Stimulated activated CD8-positive, alpha-beta memory T cell treated with anti-CD3 and anti-CD28 coated beads, Interleukin-2, amount 100 ng/mL, for 48 hours (primary cell): ENCODE measurements at regions not wholly inside any gene's neighbourhood (a gene's known extent, or its start where the extent isn't known, plus 50 kb on each side); places are given as distances from the start of the nearest gene placed in this dataset.

Source experiments
- DNase-seq, 2 donors: peaks; one replicate each; pipeline ENCODE4 v3.0.0-alpha.2; 2020; ENCODE audit warnings: low read depth in 2 of 2

DNA sequence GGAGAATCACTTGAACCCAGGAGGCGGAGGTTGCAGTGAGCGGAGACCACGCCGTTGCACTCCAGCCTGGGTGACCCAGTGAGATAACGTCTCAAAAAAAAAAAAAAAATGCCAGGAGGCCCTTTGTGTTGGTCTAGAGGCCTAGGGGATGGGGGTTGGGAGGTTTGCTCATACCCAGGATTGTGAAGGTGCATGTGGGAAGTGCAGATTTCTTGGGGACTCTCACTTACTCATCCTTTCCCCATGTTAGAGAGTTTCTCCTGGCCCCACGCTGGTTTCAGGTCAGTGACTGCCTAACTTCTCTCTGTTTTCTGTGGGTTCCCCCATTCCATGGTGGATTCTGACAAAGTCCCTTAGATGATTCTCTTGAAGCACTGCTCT lies 471.5 kb upstream of the CNTNAP2 start:
- no peak for DNase-seq

DNA sequence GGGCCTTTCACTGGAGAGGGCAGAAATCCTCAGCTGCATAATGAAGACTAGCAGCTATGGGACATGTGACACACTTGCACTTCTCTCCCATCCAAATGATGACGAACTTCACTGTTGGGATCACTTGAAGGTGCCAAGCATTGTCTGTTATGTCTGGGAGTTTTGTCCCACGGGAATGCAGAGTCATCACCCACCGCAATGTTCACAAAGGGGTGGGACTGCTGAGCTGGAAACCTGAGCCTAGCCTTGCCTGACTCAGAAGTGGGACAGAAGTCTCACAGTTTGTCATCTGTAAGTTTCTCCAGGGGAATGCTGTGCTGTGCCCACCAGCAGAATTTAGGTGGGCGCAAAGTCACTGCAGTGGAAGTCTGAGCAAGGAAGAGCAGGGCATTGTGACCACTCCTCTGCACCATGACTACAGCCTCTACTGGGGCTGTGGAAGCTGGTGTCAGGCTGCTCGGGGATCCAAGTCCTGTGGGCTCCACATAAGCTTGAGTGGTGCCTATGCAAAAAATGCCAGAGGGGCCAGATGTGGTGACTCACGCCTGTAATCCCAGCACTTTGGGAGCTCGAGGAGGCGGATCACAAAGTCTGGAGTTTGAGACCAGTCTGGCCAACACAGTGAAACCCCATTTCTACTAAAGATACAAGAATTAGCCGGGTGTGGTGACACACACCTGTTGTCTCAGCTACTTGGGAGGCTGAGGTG lies 472.0 kb upstream of the CNTNAP2 start:
- no peak for DNase-seq

DNA sequence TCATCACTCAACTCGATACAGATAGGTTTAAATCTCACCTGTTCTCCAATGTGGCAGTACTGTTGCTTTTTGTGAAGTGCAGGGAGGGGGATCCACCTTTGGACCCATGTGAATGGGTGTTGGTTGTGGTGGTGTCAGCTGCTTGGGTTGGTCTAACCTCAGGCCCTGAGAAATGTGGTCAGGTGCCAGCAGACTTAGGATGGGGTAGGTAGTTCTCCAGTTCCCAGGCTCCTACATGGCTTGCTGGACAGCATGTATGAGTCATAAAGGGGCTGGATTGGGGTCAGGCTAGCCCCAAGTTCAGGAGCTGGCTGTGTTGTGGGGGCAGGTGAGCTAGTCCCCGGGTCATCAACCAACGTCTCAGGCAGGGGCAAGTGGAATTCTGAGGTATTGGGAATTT lies 472.6 kb upstream of the CNTNAP2 start:
- DNase-seq = no peak

DNA sequence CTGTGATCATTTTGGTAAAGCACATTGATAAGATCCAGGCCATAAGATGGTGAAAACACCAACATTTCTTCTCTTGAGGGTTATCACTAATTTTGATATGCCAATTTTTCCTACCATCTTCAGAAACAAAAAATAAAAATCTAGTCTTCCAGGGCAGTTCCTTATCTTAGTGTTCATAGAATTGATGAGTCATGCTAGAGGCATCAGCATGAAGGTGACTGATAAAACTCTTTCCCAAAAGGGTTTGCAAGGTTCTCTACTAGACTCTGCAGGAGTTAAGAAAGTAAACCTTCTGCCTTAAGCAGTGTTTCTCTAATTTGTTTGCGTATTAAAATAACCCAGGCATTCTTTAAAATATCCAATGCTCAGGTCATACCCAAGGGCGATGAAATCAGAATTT lies 483.1 kb upstream of the CNTNAP2 start:
- DNase-seq = no peak

DNA sequence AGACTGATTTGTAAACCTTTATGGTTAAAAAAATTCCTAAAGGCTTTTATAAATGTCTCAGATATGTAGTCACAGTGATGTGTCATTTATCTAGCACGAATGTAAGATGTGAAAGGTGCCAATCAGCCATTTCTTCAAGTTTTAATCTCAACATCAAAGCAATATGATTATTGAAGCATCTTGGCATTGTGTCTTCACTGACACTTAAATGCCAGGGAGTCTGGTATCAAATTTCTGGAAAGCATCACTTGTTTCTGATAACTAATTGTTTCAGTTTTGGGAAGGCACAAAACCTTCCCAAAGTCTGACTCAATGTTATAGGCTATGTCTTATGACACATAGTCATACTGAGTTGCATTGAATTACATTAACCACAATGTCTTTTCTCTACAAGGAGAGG lies 492.0 kb upstream of the CNTNAP2 start:
- no peak for DNase-seq

DNA sequence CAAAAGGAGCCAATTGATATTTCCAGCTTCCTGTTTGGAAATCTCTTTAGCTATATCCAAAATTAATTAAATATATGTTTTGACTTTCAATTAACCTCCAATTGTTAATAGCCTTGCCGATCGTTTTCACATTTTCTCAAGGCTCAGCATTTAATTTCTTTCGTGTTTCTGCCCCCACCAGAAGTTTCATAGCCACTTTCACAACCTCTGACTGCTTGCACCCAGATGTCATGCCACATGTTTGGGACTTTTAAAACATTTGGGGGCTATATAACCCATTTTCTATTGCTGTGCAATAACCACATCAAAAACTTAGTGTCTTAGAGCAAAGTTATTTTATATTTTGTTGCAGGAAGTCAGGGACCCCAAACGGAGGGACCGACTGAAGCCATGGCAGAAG lies 510.6 kb upstream of the CNTNAP2 start:
- no peak for DNase-seq

DNA sequence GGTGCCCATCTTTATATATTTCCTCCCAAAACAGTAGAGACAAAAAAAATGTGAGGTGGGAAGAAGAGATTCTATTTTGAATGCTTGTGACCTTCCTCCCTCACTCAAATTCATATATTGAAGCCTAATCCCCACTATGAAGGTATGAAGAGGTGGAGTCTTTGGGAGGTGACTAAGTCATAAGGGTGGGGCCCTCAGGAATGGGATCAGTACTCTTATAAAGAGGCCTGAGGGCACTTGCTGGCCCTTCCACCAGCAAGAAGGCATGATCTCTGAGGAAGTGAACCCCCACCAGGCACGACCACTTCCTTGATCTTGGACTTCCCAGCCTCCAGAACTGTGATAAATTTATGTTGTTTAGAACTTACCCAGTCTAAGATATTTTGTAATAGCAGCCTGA lies 517.2 kb upstream of the CNTNAP2 start:
- DNase-seq = no peak

DNA sequence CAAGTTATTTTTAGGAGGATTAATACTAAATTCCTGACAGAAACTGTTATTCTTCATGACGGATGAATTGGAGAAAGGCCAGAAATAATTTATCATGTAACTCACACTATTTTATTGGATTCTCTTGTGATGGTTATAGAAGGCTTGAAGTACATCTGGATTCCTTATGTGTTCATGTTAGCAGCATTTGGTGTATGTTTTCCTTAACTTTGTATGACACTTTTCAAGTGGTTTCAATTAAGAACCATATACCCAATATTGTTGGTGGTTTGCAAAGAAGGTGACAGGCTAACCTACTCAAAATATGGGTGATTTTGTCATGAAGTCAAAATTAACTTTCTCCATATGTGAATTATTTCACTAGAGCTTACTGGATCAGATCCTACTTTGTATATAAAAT lies 532.2 kb upstream of the CNTNAP2 start:
- no peak for DNase-seq

DNA sequence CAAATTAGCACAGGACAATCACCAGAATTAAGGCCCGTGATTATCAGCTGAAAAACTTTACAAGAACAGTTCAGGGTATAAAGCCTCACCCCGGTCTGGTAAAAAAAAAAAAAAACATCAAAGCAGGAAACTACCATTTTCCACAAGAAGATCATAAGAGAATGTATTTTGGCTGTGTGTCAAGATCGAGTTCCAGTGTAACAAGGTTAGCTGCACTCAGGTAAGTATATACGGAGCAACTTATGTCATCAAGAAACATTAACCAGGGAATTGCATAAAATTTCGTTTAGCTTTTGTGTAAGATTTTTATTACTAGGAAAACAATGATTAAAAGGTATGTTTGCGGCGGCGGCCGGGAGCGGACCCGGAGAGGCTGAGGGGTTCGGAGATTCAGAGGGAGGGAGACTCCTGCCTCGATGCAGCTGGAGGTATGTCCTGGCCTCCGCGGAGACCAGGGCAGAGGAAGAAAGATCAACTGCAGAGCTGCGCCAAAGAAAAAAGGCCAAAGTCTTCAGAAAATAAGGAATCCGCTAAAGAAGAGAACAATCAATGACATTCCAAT lies 533.8 kb upstream of the CNTNAP2 start:
- no peak for DNase-seq

DNA sequence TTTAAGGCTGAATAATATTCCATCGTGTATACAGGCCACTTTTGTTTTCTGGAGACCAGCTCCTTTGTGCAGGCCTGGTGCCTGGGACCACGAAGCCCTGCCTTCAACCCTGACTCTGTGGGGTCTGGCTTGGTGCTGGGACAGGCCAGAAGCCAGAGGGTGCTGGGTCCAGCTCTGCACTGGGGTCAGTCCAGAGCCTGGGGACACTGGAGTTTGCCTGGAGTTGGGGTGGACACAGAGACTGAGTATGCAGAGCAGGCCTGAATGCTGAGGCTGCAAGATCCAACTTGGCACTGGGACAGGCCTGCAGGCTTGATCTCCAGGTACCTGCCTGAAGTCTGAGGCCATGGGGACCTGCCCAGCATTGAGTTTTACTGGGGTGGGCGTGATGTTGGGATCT lies 558.8 kb upstream of the CNTNAP2 start:
- no peak for DNase-seq

DNA sequence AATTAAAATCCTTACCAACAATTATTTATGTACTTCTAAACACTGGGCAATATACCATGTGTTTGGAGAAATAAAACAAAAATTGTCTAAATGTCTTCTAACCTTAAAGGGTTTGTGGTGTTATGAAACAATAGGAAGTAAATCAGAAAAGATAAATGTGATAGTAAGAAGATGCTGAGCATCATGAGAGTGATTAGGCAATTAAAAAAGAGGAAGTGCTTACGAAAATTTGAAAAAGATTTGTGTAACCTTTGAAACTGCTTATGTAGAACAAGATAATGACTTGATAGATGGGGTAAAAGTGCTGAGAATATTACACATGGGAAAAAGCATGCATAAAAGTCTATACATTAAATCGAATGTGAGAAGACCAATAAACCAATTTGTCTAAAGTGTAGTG lies 573.4 kb upstream of the CNTNAP2 start:
- DNase-seq = no peak

DNA sequence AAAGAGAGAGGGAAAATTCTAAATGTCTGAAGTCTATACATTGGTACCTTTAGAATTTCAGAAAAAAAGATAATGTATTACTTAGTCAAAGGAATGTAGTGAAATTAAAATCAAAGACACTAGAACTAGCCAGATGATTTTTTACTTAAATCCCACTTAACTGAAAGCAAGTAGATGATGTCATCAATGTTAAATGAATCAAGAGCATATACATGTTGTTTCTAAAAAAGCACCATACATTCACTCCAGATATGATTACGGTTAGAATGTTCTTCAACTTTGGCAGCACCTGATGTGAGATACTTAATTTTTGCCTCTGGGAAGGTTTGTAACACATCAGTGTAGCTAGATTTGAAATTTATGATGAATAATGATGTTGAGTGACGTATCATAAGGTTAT lies 576.7 kb upstream of the CNTNAP2 start:
- DNase-seq = no peak

DNA sequence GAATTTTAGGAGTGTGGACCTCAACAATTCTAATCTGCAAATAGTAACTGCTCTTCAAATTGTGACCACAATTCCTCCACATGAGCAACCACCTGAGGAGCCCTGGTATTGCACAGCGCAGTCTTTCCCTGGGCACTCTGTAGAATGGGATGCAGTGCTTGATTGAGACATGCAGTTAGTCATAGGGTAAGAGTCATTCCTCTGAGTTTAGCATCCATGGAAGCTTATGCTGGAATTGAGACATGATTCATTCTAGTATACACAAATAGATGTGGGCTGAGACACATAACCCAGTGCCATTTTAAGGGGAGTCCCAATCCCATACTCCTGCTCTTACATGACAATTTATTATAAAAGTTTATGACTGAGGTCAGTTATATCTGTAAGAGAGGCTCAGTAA lies 582.3 kb upstream of the CNTNAP2 start:
- DNase-seq = no peak

DNA sequence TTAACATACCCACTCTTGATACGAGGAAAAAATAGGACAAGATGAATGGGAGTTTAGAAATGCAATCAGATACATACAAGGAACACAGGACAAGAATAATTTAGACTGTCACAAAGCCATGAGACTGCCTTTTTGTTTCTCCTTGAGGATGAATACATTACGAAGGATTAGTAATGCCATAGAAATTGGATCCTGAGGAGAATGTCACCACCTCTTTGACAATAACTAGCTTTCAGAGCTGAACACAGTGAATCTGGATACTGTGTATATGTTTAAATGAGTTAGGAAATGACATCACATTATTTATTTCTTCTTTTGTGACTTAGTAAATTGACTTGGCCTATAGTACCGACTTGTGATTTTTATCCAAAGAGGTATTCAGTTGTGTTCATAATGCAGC lies 596.3 kb upstream of the CNTNAP2 start:
- no peak for DNase-seq

DNA sequence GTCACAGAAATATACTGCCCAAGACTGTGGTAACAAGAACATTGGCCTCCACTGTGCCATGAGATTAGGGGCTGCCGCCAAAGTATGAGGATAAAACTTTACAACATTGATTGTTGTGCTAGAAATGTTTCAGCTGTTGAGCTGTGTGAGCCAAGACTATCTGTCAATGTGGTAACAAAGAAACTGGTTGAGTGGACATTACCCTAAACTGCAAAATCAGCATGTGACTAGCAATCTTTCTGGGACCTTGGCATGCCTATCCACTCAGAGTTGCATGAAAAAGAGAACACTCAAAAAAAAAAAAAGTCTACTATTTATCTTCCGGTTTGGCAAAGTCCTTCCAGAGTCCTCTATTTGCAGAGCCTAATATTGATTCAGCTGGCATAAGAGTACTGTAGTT lies 605.6 kb upstream of the CNTNAP2 start:
- no peak for DNase-seq

DNA sequence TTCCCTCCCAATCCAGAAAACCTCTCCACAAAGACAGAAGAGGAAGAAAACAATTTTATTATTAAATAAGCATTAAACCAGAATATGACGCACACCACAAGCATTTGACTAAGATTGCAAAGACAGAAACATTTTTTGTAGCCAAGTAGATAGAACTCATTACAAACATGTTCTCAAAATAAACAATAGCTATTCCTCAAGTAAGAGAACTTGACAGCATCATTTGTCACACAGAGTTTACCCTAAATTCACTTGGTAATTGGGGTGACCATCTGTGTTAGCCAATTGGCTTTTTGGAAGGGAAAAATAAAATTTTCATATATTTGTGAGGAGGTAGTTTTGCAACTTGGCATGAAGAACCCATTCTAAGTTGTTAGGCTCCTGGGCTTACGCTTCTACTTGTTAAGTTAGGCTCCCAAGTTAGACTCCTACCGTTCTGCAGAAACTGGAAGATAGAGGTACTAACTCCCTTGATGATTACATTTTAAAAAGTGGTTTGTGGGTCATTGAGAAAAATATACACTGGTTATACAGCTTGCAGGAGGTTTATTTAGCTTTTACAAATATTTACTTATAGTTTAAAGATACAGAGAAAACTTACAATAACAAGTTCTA lies 618.6 kb upstream of the CNTNAP2 start:
- no peak for DNase-seq

DNA sequence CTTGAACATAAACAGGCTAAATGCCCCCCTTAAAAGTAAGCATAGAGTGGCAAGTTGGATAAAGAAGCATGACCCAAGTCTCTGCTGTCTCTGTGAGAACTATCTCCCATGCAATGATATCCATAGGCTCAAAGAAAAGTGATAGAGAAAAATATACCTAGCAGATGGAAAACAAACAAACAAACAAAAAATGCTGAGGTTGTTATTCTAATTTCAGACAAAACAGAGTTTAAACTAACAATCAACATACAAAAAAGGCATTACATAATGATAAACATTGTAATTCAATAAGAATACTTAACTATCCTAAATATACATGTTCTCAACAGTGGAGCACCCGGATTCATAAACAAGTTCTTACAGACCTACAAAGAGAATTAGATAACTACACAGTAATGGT lies 626.2 kb upstream of the CNTNAP2 start:
- DNase-seq = no peak

DNA sequence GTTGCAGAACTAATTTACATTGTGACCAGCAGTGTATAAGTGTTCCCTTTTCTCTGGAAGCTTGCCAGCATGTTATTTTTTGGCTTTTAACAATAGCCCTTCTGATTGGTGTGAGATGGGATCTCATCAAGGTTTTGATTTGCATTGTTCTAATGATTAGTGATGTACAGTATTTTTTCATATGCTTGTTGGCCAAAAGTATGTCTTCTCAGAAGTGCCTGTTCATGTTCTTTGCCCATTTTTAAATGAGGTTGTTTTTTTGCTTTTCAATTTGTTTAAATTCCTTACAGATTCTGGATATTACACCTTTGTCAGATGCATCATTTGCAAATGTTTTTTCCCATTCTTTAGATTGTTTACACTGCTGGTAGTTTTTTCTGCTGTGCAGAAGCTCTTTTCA lies 627.0 kb upstream of the CNTNAP2 start:
- DNase-seq = no peak

DNA sequence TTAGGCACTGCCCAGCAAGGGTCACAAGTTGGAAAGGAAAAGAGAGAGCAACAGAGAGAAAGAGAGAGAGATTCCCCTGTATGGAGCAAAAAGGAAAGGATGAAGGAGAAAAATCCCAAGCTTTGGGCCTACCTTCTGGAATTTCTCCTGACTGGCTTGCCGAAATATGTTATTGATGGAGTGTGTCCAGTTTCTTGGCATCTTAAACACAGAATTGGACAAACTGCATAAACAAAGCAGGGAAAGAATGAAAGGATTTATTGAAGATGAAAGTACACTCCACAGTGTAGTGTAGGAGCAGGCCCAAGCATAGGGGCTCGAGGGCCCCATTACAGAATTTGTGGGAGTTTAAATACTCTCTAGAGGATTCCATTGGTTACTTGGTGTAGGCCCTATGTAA lies 627.8 kb upstream of the CNTNAP2 start:
- DNase-seq = no peak

DNA sequence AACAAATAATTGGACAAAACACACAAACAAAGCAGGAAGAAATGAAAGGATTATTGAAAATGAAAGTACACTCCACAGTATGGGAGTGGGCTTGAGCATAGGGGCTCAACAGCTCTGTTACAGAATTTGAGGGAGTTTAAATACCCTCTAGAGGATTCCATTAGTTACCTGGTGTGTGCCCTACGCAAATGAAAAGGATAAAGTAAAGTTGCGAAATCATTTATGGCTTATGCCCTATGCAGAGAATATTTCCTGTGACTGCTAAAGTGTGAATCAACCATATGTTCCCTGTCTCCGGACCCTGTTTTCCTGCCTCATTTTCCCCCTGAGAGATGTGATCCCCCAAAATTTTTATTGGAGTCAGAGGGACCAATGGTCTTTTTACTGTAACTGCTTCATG lies 634.6 kb upstream of the CNTNAP2 start:
- DNase-seq = no peak

DNA sequence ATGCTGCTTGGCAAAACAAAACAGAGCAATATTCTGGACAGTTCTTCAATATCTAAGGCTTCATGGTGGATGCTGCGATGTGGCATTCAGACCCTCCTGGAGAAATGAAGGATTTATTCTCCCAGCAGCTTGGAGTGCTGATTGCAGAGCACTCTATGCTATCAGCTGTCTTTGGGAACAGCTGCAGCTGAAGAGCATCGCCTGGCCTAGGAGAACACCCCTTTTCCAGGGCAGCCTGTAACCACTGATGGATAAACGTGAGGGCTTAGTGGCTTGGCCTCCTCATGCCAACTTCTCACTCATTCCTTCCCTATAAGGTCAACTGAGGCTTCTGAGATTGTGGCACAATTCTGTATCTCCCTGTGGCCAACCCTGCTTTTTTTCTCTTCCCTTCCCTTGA lies 638.1 kb upstream of the CNTNAP2 start:
- DNase-seq = no peak

DNA sequence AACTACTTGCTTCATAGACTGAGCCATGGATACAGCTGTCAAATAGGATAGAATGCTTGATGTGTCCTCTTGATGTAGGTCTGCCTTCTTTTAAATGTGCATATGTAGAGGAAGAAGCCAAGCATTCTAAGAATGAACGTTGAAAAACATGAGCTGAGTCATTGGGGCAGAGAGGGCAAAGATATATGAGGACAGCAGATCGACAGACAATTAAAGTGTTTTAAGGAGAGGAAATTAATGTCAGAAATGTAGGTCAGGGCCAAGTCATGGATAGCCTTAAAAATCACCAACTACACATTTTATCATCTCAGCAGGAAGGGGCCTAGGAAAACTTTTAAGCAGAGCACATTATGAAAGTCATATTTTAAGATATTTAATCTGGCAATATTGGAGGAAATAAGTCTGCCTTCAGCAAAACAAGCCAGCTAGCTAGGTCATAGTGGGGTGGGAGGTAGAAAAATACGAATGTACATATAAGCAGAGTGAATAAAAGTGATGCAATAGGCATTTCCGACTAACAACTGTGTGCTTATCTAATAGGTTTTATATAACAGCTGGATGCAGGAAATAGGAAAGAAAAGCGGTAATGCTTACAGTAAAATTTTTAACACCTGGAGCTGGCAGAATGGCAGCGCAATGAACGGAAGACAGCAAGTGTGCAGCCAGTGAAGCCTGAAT lies 638.3 kb upstream of the TPK1 start:
- DNase-seq = no peak

DNA sequence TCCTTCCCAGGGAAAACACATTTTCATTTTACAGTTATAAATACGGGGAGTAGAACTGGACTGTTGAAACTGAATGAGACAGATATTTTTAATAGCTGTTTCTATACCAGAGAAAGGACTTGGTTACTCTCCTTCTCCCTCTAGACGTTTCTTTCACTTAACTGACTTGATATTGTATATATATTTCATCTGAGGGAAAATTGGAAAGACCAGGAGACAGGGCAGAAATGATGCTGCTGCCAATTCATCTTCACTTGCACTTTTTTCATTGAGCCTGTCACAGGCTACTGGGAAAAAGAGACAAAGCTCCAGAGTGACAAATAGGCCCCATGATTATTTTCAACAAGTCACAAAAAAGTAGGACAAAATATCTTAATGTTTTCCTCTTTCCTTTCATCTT lies 636.0 kb upstream of the TPK1 start:
- DNase-seq = no peak
